HepG2 (cell line): ENCODE measurements at regions not wholly inside any gene's neighbourhood (a gene's known extent, or its start where the extent isn't known, plus 50 kb on each side); places are given as distances from the start of the nearest gene placed in this dataset.
A peak's percentile ranks its signal among the peaks of the same experiment; 100 is the strongest.

ENCODE experiments used
- ATF1 ChIP-seq: IDR thresholded peaks from 2 replicates; pipeline ENCODE4 v1.6.1; 2016; ENCODE audit warnings: mild to moderate bottlenecking, control low read depth
- BCL6 ChIP-seq: IDR thresholded peaks from 2 replicates; pipeline ENCODE4 v1.6.1; 2016; ENCODE audit warnings: missing genetic modification reagents, missing compliant biosample characterization
- CAMTA2 ChIP-seq: sonication (generic); formaldehyde crosslinking; IDR thresholded peaks from 2 replicates; pipeline ENCODE4 v1.4.0; 2020; ENCODE audit warnings: mild to moderate bottlenecking, missing genetic modification reagents, borderline replicate concordance
- CCDC6 ChIP-seq: sonication (generic); formaldehyde crosslinking; IDR thresholded peaks from 2 replicates; pipeline ENCODE4 v1.8.1; 2022; ENCODE audit warnings: mild to moderate bottlenecking, missing genetic modification reagents, moderate library complexity
- CHD4 ChIP-seq: fragments of 200-600 bp; sonication (generic); IDR thresholded peaks from 2 replicates; pipeline ENCODE4 v1.7.0; 2017; ENCODE audit warnings: mild to moderate bottlenecking, low read length, borderline replicate concordance
- ELF3 ChIP-seq: IDR thresholded peaks from 2 replicates; pipeline ENCODE4 v1.6.1; 2016; ENCODE audit warnings: missing genetic modification reagents, missing compliant biosample characterization
- HDAC6 ChIP-seq: fragments of 200-600 bp; sonication (generic); IDR thresholded peaks from 2 replicates; pipeline ENCODE4 v1.7.0; 2017; ENCODE audit warnings: mild to moderate bottlenecking, antibody characterized with exemption, low read length, low read depth
- ISL2 ChIP-seq: sonication (generic); formaldehyde crosslinking; IDR thresholded peaks from 2 replicates; pipeline ENCODE4 v1.5.0; 2020; ENCODE audit warnings: missing genetic modification reagents
- NR2F6 ChIP-seq, 2 experiments: IDR thresholded peaks; 2 replicates each; pipeline ENCODE4 v1.6.1; 2016; ENCODE audit warnings: antibody characterized with exemption in 1 of 2, mild to moderate bottlenecking in 1 of 2
- PRPF4 ChIP-seq: fragments of 200-400 bp; formaldehyde crosslinking; IDR thresholded peaks from 2 replicates; pipeline ENCODE4 v1.6.1; 2016; ENCODE audit warnings: low read length, low read depth; ENCODE audit not compliant: poor library complexity, severe bottlenecking
- SIN3B ChIP-seq: fragments of 150-350 bp; IDR thresholded peaks from 2 replicates; pipeline ENCODE4 v1.6.1; 2014; ENCODE audit warnings: low read length
- SP140L ChIP-seq: sonication (generic); formaldehyde crosslinking; IDR thresholded peaks from 2 replicates; pipeline ENCODE4 v1.4.0; 2020; ENCODE audit warnings: missing genetic modification reagents, borderline replicate concordance
- STAT5B ChIP-seq: sonication (generic); formaldehyde crosslinking; IDR thresholded peaks from 2 replicates; pipeline ENCODE4 v1.4.0; 2020; ENCODE audit warnings: missing genetic modification reagents
- YEATS4 ChIP-seq: sonication (generic); formaldehyde crosslinking; IDR thresholded peaks from 2 replicates; pipeline ENCODE4 v1.4.0; 2020; ENCODE audit warnings: missing genetic modification reagents, borderline replicate concordance
- ZIK1 ChIP-seq: sonication (generic); formaldehyde crosslinking; IDR thresholded peaks from 2 replicates; pipeline ENCODE4 v1.5.0; 2020; ENCODE audit warnings: mild to moderate bottlenecking, low read depth, missing genetic modification reagents, borderline replicate concordance
- ZKSCAN1 ChIP-seq: fragments of 150-350 bp; IDR thresholded peaks from 2 replicates; pipeline ENCODE4 v1.6.1; 2014; ENCODE audit warnings: low read length
- ZNF225 ChIP-seq: sonication (generic); formaldehyde crosslinking; IDR thresholded peaks from 2 replicates; pipeline ENCODE4 v1.4.0; 2020; ENCODE audit warnings: mild to moderate bottlenecking, missing genetic modification reagents
- ZNF562 ChIP-seq: sonication (generic); formaldehyde crosslinking; IDR thresholded peaks from 2 replicates; pipeline ENCODE4 v1.8.0; 2022; ENCODE audit warnings: missing genetic modification reagents, borderline replicate concordance
- ZNF572 ChIP-seq: sonication (generic); formaldehyde crosslinking; IDR thresholded peaks from 2 replicates; pipeline ENCODE4 v1.5.1; 2020; ENCODE audit warnings: mild to moderate bottlenecking, missing genetic modification reagents
- ZNF577 ChIP-seq: sonication (generic); formaldehyde crosslinking; IDR thresholded peaks from 2 replicates; pipeline ENCODE4 v1.4.0; 2020; ENCODE audit warnings: mild to moderate bottlenecking, low read depth, missing genetic modification reagents, borderline replicate concordance
- ZNF720 ChIP-seq: sonication (generic); formaldehyde crosslinking; IDR thresholded peaks from 2 replicates; pipeline ENCODE4 v1.4.0; 2020; ENCODE audit warnings: missing genetic modification reagents
- TF ChIP-seq, protein P1 (sequence below): sonication (generic); formaldehyde crosslinking; IDR thresholded peaks from 2 replicates; pipeline ENCODE4 v1.5.1; 2020; ENCODE audit warnings: mild to moderate bottlenecking, missing genetic modification reagents, borderline replicate concordance
- TF ChIP-seq, protein P2 (sequence below): sonication (generic); formaldehyde crosslinking; IDR thresholded peaks from 2 replicates; pipeline ENCODE4 v1.4.0; 2020; ENCODE audit warnings: mild to moderate bottlenecking, missing genetic modification reagents
- TF ChIP-seq, protein P3 (sequence below), 2 experiments: sonication (generic) in 1 of 2; formaldehyde crosslinking in 1 of 2; IDR thresholded peaks; 2 replicates each; pipeline versions ENCODE4 v1.6.1 to v1.9.0; 2014 to 2022; ENCODE audit warnings: antibody characterized with exemption in 1 of 2, borderline replicate concordance in 1 of 2, inconsistent platforms in 1 of 2, low read depth in 1 of 2, missing genetic modification reagents in 1 of 2

DNA sequence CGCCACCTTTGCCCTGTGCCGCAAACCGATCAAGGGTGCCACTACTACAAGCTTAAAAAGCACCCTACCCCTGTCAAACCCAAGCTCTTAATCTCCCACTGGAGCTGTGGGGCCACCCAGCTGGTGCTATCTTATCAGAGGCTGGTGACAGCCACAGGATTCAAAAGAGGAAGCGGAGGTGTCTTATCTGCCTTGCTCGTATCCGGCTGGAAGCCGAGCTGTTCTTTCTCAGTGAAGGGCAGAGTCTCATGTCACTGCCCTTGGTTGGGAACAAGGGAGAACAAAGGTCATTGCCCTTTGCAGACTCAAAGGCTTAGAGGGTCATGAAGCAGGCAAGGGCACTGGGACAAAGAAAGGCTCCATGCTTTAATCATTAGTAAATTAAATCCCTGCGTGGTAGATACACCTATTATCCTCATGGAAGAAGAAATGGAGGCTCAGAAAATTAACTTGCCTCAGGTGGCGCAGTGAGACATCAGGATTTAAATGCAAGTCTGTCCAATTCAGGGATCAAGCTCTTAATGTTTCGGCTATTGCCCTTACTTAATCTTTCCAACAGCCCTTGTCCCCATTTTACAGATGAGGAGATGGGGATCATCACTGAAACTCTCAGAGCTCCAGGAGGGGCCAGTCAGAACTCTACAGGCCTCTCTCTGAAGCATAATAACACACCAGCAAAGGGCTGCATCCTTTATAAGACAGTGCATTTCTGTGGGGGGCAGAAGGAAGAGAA, 360.0 kb upstream of the PROK2 start (continued):
- TF ChIP-seq, protein P1, sequence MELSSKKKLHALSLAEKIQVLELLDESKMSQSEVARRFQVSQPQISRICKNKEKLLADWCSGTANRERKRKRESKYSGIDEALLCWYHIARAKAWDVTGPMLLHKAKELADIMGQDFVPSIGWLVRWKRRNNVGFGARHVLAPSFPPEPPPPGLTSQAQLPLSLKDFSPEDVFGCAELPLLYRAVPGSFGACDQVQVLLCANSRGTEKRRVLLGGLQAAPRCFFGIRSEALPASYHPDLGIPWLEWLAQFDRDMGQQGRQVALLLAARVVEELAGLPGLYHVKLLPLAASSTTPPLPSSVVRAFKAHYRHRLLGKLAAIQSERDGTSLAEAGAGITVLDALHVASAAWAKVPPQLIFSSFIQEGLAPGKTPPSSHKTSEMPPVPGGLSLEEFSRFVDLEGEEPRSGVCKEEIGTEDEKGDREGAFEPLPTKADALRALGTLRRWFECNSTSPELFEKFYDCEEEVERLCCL, result no peak
- TF ChIP-seq CAMTA2, result no peak
- no peak for TF ChIP-seq ZNF562 (CRISPR knock-in tag)
- TF ChIP-seq, protein P2, sequence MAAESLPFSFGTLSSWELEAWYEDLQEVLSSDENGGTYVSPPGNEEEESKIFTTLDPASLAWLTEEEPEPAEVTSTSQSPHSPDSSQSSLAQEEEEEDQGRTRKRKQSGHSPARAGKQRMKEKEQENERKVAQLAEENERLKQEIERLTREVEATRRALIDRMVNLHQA (CRISPR knock-in tag), result no peak
- TF ChIP-seq HDAC6, result no peak
- TF ChIP-seq ATF1 (CRISPR knock-in tag), result peak; percentile 20; the same call in 1 of the 2 replicates
- TF ChIP-seq SP140L (CRISPR knock-in tag), result no peak
- TF ChIP-seq STAT5B, result no peak
- TF ChIP-seq PRPF4, result no peak
- TF ChIP-seq ISL2 (CRISPR knock-in tag), result peak; percentile 69; the same call in 1 of the 2 replicates
- peak; percentile 72 for TF ChIP-seq ELF3 (CRISPR knock-in tag)
- no peak for TF ChIP-seq ZIK1
- TF ChIP-seq ZNF572 (CRISPR knock-in tag), result no peak
- TF ChIP-seq SIN3B, result no peak
- TF ChIP-seq ZNF720 (CRISPR knock-in tag), result no peak
- TF ChIP-seq ZKSCAN1, result no peak
- TF ChIP-seq, protein P3, sequence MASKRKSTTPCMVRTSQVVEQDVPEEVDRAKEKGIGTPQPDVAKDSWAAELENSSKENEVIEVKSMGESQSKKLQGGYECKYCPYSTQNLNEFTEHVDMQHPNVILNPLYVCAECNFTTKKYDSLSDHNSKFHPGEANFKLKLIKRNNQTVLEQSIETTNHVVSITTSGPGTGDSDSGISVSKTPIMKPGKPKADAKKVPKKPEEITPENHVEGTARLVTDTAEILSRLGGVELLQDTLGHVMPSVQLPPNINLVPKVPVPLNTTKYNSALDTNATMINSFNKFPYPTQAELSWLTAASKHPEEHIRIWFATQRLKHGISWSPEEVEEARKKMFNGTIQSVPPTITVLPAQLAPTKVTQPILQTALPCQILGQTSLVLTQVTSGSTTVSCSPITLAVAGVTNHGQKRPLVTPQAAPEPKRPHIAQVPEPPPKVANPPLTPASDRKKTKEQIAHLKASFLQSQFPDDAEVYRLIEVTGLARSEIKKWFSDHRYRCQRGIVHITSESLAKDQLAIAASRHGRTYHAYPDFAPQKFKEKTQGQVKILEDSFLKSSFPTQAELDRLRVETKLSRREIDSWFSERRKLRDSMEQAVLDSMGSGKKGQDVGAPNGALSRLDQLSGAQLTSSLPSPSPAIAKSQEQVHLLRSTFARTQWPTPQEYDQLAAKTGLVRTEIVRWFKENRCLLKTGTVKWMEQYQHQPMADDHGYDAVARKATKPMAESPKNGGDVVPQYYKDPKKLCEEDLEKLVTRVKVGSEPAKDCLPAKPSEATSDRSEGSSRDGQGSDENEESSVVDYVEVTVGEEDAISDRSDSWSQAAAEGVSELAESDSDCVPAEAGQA (IDR thresholded peaks at IDR 0.05; ENCODE audit: low read depth), result no peak
- TF ChIP-seq, protein P3 (CRISPR knock-in tag; IDR thresholded peaks at IDR 0.05; ENCODE audit: borderline replicate concordance), result no peak
- 0 out of 2 replicates have a peak, but pooled peaks have one; percentile 53 for TF ChIP-seq YEATS4 (CRISPR knock-in tag)
- peak; percentile 84 for TF ChIP-seq NR2F6 (IDR thresholded peaks at IDR 0.05)
- peak; percentile 93 for TF ChIP-seq NR2F6 (CRISPR knock-in tag; IDR thresholded peaks at IDR 0.05)
- TF ChIP-seq BCL6 (CRISPR knock-in tag), result peak; percentile 63; the same call in 1 of the 2 replicates
- TF ChIP-seq ZNF225 (CRISPR knock-in tag), result no peak
- TF ChIP-seq CCDC6, result no peak
- TF ChIP-seq ZNF577 (CRISPR knock-in tag), result no peak
- TF ChIP-seq CHD4, result no peak
